ENCODE measurements at regions not wholly inside any gene's neighbourhood (a gene's known extent, or its start where the extent isn't known, plus 50 kb on each side); places are given as distances from the start of the nearest gene placed in this dataset.

DNA sequence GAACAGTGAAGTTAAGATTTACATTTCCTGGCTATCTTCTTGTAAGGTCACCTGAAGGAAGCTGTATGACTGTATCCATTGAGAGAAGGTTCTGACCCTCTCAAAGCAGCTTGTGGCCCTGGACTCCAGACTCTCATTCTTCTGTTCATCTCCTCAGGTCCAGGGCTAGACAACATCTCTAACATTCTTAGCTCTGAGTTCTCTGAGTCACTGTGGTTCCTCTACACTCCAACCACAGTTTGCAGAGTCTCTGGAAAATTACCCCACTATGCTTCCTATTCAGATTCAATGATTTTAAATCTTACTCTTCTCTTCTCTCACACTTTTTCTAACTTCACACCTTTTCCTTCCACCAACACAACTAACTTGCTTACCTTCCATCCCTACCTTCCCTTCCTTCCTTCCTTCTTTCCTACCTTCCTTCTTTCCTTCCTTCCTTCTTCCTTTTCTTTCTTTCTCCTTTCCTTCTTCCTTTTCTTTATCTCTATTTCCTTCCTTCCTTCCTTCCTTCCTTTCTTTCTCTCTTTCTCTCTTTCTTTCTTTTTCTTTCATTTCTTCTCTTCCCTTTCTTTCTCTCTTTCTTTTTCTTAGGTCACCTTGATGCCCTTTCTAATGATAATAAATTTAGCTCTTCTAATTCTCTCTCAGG lies 824.3 kb upstream of the ZEB2 start:
- no peak for DNase-seq (ENCODE audit: low read depth in 4 of 4, low spot score in 1 of 4)

DNA sequence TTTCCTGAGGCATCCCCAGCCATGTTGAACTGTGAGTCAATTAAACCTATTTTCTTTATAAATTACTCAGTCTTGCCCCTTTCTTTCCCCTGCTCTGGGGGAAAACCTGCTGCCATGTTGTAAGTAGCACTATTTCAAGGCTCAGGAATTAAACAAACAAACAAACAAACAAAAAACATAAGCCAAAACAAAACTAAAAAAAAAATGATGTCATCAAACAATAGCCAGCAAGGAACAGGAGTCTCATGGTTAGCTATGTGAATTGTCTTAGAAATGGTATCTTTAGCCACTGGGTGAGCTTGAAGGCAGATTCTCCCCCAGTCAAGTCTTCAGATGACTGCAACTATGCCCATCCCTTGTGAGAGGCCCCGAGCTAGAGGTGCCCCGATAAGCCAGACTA lies 823.4 kb upstream of the ZEB2 start:
- DNase-seq (ENCODE audit: low read depth in 4 of 4, low spot score in 1 of 4), result no peak

DNA sequence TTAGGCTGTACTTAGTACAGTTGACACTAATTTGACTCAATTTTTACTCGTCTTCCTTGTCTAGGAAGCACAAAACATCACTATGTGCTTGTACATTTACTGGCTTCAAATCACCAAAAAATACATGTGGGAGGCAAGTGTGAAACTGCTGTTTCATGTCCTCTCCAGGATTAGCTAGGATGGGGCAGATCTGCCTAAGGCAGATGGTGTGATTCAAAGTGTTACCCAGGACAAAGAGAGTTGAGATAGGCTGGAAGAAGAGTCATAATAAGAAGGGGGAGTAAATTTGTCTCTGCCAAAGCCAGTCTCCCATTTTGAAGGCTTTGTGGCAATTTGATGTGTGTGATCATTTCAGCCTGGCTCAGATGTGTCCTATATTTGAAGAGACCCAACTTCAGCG lies 821.6 kb upstream of the ZEB2 start:
- no peak for DNase-seq (ENCODE audit: low read depth in 4 of 4, low spot score in 1 of 4)

DNA sequence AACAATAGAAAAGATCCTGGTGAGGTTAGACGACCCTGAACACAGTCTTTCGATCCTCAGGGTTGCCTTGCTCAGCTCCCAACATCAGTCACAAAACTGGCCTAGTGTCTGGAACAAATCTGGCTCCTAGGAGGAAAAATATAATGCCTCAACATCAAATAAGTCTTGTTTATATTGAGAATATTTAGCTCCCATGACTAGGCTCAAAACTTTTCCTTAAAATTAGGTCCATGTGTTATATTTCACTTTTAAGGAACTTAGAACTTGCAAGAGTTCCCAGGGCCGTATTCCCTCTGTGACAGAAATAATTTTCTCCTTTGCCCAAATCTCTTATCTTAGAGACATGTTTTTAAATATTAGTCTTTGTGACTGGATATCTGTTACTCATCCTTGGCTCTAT lies 819.7 kb upstream of the ZEB2 start:
- DNase-seq (ENCODE audit: low read depth in 4 of 4, low spot score in 1 of 4), result no peak

DNA sequence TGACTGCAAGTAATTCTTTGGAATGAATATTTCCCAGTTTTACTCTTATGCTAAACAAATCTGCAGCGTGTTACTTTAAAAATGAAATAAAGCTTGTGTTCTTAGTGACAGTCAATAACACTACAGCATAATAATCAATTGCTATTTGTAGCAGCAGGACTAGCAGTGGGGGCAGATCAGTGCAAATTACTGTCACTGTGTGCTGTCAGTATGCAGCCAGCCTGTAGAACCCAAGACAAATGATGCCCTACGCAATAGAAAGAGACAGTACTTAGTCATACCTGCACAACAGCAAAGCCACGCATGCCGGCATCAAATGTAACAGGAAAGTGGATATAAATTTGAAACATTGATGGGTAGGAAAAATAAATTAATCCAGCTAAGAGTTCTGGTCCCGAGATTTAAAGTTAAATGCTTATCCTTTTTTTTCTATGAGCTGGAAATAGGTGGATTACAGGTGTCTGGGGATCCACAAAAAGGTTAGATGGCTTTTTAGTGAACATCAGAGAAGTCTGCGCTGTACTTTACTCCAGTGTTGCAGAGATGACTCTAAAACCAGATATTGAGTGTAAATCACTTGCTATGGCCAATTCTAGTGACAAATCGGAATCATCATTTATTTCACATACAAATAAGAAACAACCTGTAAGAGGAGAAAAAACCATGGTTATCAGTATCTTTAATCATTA lies 812.4 kb upstream of the ZEB2 start:
- no peak for DNase-seq (ENCODE audit: low read depth in 4 of 4, low spot score in 1 of 4)

DNA sequence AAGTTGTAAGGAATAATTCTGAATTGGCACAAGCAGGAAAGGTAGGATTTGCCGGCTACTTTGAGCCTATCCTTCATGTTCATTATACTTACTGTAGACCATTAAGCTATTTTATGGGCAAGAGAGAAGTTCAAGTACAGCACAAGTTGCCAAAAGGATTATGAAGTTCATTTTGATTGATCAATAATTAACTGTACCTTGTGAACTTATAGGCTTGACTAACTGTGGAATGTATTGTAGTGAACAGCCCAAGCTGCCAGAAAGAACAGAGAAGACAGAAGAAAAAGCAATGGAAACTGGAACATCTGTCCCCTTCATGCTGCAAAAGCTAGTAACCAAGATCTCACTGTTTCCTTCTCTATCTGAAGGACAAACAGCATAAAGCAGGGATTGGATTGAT lies 810.1 kb upstream of the ZEB2 start:
- no peak for DNase-seq (ENCODE audit: low read depth in 4 of 4, low spot score in 1 of 4)

DNA sequence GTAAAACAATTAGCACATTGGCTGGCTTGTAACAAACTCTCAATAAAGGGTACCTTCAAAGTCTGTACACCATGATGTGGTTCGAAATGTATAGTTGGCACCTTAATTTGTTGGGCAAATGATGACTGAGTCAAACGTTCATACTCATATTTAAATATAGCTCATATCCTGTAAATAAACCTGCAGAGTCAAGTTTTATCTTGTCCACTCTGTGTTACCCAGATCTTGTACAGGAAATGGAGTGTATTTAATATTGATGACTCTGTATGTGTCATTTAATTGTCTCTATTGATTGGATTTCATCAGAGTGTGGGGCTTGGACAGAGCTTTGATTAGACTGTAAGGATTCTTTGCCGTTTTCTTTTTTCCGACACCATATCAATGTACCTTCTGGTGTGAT lies 805.6 kb upstream of the ZEB2 start:
- DNase-seq (ENCODE audit: low read depth in 4 of 4, low spot score in 1 of 4), result no peak

DNA sequence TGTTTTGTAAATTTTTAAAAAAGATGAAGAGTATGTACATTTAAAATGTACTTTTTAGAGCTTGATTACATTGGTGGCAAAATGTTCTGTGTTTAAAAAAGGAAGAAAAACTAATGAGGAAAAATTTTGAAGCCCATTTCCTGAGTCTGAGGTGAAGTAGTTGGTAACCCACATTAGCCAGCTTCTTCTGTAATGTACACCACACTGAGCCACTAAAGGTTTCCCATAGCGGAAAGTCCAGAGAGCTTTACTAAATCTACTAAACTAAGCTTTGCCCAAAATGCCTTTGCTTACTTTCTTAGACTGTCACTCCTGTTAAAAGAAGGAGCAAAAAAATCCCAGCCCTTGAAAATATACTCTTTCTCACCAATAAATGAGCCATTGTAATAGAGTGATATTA lies 804.8 kb upstream of the ZEB2 start:
- no peak for DNase-seq (ENCODE audit: low read depth in 4 of 4, low spot score in 1 of 4)

DNA sequence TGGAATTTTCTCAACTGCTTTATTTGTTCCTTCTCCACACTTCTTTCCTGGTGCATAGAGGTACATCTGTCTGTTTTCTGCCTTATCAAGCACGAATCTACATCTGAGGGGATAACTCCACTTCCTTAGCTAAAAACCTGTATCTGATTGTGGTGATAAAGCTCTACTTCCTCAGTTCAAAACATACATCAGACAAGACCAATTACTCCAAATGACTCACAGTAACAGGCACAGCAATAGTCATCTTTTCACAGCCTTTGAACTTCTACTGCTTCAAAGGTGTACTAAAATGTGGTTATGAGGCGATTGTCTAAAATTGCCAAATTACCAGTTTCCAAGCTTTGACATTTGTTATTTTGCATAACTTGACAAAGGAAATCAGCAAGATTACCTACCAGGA lies 803.6 kb upstream of the ZEB2 start:
- no peak for DNase-seq (ENCODE audit: low read depth in 4 of 4, low spot score in 1 of 4)

DNA sequence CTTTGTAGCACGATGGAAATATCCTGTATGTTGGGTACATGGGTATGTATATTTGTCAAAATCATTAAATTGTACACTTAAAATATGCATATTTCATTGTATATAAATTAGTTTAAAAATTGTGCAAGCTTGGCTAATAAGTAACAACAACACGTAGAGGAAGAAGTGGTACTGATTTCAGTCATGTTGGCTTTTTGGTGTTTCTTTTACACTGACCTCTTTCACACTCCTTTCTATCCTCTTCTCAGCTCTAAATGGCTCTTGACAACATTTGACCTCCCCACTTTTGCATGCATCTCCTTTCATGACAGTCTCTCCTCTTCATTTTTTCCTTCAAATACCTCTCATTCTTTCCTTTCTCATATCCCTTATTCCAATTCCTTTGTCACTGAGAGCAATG lies 801.4 kb upstream of the ZEB2 start:
- DNase-seq (ENCODE audit: low read depth in 4 of 4, low spot score in 1 of 4), result no peak

DNA sequence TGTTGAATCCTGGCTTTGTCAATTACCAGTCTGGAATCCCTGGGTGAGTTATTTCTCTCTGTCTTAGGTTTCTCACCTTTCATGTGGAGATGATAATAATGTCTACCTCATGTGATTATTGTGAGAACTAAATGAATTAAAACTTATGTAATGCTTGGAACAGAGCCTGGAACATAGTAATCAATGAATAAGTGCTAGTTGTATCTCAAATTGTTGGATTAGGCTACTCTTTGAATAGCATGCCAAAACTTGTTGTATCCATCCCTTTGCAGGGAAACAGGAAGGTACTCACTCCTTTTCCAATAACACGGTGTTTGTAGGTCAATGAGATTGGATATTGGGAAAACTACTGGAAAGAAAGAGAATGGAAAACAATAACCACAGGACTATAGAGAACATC lies 796.6 kb upstream of the ZEB2 start:
- DNase-seq (ENCODE audit: low read depth in 4 of 4, low spot score in 1 of 4), result no peak

DNA sequence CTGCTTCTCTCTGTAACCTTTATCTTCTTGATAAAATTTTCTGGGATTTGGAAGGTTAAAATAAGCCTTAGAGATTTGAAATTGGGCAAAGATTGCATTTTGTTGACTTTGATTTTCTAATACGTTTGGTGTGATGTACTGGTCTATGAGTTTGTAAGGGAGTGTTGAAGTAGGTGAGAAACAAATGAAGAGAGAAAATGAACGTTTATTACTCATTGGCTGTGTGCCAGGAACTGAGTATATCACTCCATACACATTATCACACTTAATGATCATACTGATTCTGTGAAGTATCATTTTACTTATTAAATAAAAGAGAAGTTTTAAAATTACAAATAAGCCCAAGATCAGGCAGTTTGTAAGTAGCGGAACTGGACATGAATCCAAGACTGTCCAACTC lies 795.1 kb upstream of the ZEB2 start:
- DNase-seq (ENCODE audit: low read depth in 4 of 4, low spot score in 1 of 4), result no peak

DNA sequence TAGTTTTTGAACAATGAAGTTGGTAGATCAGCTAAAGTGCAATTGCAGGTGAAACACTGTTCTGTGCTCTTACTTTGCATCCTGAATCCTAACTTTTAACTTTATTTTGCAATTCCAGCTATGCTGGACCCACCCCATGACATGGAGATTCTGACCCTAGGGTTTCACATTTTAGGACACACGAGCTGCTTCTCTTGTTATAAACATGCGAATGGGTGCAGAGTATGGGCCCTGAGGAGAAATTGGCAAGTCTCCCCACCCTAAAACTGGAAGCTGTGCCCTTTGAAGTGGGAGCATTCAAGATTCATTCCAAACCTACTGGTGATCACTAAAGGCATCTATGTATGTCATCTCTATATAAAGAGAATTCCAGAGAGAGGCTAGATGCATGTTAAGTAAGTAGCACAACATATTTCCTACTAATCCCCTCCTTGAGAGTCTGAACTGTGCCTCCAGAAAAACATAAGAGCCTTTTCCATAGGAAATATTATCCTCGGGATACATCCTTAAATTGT lies 794.3 kb upstream of the ZEB2 start:
- DNase-seq (ENCODE audit: low read depth in 4 of 4, low spot score in 1 of 4), result no peak

DNA sequence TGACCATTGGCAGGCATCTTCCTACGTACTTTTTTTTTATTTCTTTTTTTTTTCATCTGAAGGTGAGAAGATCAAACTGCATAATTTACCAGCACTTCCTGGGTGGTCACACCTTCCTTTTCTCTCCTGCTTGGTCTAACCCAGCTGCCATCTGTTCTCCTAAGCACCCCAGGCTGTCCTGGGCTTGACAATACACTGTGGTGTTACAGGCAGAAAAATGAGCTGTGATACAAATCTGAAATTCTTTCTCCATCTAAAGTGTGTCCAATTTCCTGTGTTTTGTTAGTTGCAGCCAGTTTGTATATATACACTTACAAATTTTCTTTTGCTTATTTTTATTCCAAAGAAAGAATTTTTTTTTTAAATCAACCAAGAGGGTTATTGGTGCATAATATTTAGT lies 786.0 kb upstream of the ZEB2 start:
- DNase-seq (ENCODE audit: low read depth in 4 of 4, low spot score in 1 of 4), result no peak

DNA sequence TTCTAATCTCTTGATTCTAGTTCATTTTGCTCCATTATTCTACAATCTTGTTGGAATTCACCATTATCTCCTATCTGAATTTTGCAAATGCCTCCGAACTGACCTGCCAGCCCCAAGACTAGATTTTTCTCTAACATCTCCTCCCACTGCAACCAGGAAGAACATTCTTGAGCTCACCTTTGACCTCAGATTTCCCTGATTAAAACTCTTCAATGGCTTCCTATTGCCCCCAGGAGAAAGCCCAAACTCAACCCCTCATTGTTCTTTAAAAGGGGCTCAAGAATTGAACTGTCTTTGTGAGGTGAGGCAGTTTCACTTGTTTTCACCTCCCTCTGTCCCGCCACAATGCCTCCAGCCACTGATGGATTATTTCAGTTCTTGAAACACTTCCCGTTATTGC lies 784.6 kb upstream of the ZEB2 start:
- no peak for DNase-seq (ENCODE audit: low read depth in 4 of 4, low spot score in 1 of 4)

DNA sequence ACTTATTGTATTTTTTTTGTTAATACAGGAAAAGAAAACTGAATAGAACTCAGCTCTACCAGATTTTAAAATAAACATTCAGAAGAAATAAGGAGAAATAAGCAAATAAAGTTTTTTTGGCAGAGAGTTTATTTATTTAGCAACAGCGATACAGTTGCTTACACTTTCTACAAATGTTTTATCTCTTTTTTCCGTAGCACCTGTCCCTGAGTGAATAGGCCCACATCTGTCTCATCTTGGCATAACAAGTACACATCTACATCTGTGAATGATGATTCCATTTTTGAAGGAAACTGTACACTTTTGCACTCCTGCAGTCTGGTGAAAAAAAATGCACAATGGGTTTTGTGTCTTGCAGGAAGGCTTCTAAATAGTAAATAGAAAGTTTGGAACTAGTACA lies 783.6 kb upstream of the ZEB2 start:
- DNase-seq (ENCODE audit: low read depth in 4 of 4, low spot score in 1 of 4), result no peak

DNA sequence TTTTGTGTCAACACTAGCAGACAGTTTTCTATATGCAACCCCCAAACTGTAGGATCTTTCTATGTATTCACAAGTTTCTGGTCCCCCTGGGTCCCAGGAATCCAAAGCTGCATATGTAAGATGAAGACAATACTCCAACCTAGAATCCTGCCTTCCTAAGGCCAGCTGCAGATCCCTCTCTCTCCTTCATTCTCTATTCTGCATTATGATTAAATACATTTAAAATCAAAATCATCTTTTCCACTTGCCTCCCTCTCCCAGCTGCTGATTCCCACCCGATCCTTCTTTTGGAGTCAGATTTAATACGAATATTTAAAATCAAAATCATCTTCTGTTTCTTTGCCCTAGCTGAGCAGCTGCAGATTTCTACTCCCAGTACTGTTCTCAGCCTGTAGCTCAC lies 783.0 kb upstream of the ZEB2 start:
- no peak for DNase-seq (ENCODE audit: low read depth in 4 of 4, low spot score in 1 of 4)

DNA sequence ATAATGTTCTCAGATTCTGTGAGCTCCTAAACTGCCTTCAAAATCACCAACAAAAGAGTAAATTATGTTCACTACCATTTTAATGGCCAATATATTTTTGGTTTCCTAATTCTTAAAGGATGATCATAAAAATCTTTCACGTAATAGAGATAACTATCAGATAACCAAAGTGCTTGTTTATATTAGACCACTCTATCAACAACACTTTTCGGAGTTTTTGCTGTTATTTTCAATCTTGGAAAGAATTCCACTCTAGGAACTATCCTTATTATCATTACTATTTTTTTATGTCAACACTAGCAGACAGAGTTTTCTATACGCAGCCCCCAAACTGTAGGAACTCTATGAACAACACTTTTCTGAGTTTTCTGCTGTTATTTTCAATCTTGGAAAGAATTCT lies 782.5 kb upstream of the ZEB2 start:
- DNase-seq (ENCODE audit: low read depth in 4 of 4, low spot score in 1 of 4), result no peak

DNA sequence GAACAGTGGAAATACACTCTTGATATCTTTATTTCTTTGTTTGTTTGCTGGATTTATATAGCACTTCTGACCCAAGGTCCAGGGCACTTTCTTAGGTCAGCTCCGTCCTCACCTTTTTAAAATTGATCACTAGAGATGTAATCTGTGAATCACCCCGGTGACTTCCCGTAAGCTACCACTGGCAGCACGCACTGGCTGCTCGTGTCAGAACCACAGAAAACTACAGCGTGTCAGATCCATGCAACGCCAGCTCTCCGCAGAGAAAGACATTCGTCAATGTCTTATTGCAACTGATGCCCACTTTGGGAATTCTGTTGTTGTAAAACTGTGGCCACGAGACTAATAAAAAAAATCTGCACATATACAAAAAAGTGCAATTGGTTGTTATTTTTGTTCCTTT lies 779.4 kb upstream of the ZEB2 start:
- no peak for DNase-seq (ENCODE audit: low read depth in 4 of 4, low spot score in 1 of 4)

DNA sequence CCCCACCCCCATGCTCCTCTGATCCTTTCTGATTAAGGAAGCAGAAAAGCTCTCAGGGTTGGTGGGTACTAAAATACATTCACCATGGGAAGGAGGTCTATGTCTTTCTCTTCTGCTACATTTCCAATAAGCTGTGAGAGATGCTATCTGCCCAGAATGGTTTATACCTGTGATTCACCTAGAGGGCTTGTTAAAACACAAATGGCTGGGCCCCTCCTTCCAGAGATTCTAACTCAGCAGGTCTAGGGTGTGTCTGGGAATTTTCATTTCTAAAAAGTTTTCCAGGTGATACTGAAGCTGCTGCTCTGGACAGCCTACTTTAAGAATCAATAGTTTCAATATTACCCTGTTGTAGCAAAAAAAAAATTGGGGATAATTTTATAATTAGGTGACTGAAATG lies 772.2 kb upstream of the ZEB2 start:
- DNase-seq (ENCODE audit: low read depth in 4 of 4, low spot score in 1 of 4), result no peak

DNA sequence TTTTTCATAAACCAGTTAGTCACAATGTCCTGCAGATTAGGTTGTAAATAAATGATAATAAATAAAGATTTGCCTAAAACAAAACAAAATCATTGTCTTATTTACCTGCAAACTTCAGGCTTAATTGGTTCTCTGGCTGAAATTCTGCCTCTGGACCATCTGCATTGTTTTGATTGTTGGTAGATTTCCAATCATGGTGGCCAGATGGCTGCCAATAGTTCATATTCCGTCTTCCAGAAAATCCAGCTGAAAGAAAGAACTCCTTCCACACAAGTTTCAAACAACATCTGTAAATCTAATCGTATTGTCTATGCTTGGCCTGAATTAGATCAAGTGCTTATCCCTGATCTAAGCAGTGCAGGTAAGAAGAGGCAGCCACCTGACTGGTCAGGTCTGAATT lies 771.1 kb upstream of the ZEB2 start:
- DNase-seq (ENCODE audit: low read depth in 4 of 4, low spot score in 1 of 4), result no peak

DNA sequence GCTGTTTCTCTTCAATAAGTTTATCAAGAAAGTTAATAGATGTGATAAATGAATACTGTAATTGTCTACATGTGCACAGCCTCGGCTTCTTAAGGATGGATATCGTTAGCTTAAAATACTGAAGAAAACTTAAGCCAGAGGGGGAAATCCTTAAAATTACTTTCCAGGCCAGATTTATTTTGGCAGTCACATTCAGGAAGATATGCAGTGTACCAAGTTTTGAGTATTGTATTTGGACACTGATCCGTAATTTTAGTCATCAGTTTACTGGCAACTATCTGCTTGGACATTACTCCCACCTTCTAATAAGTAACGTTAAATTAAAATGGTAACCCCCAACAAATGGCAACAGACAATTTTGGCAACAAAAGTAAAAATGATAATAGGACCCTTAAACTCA lies 770.0 kb upstream of the ZEB2 start:
- no peak for DNase-seq (ENCODE audit: low read depth in 4 of 4, low spot score in 1 of 4)

Data from stimulated activated CD4-positive, alpha-beta T cell treated with anti-CD3 and anti-CD28 coated beads, Interleukin-1b, Interleukin-23, amount 100 ng/mL, for 24 hours (primary cell).